Right atrium auricular region (tissue), 2 donors: ENCODE measurements at regions not wholly inside any gene's neighbourhood (a gene's known extent, or its start where the extent isn't known, plus 50 kb on each side); places are given as distances from the start of the nearest gene placed in this dataset.
"Not testable (repeated sequence)": the region's sequence is repeated elsewhere in the genome, so short reads cannot be mapped to it uniquely, and the experiment has no call there.

Experiments
- DNase-seq: peaks from one replicate; pipeline ENCODE4 v3.0.0-alpha.2; 2019; ENCODE audit warnings: low spot score
- H3K27ac ChIP-seq, 2 donors: fragments of 200-600 bp; sonication (generic); 1 replicate in 1 of 2; 2 replicates in 1 of 2; pipeline ENCODE4 v1.5.1; 2016 to 2019
- H3K27me3 ChIP-seq, 2 donors: fragments of 200-600 bp; sonication (generic); one replicate each; pipeline versions ENCODE4 v1.5.1 to v1.6.0; 2017 to 2019
- H3K36me3 ChIP-seq: fragments of 200-600 bp; sonication (generic); one replicate; pipeline ENCODE4 v1.5.1; 2016
- H3K4me1 ChIP-seq, 2 donors: fragments of 200-600 bp; sonication (generic); one replicate each; pipeline versions ENCODE4 v1.5.1 to v1.6.0; 2017 to 2019
- H3K4me3 ChIP-seq, 2 donors: fragments of 200-600 bp; sonication (generic); 1 replicate in 1 of 2; 2 replicates in 1 of 2; pipeline ENCODE4 v1.5.1; 2017 to 2019; ENCODE audit warnings: mild to moderate bottlenecking in 1 of 2, moderate library complexity in 1 of 2
- H3K9me3 ChIP-seq, 2 donors: fragments of 200-600 bp; sonication (generic); one replicate each; pipeline ENCODE4 v1.5.1; 2019
- TF ChIP-seq, protein P1 (sequence below), 2 donors: fragments of 200-600 bp; sonication (generic); IDR thresholded peaks; one replicate each; pipeline ENCODE4 v1.5.1; 2019; ENCODE audit warnings: antibody characterized with exemption in 2 of 2

DNA sequence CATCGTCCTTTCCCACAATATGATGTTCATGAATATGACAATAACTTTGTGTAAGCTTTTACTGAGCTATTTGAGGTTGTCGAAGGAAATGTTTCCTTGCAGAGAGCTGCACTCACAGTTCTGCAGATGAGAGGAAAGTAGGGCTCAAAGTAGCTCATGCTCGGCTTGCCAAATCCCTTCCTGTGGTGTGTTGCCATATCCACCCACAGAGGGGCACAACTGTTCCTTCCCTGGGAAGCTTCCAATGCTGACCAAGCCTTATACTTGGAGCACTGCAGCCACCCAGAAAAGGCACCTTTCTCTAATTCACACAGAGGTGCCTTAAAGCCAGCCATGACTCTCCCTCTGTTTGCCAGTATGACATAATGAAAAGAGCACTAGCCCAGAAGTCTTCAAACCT is 390.3 kb downstream of the CAAP1 start:
- no peaks in the 10 kb centered on the region for H3K4me1 ChIP-seq
- no peaks in the 10 kb centered on the region for H3K27me3 ChIP-seq
- no peak overlapping the region for H3K27ac ChIP-seq
- no peaks in the 10 kb centered on the region for H3K36me3 ChIP-seq
- peaks cover 0 to 5% of the 10 kb centered on the region in 2 donors for H3K9me3 ChIP-seq
- TF ChIP-seq, protein P1, sequence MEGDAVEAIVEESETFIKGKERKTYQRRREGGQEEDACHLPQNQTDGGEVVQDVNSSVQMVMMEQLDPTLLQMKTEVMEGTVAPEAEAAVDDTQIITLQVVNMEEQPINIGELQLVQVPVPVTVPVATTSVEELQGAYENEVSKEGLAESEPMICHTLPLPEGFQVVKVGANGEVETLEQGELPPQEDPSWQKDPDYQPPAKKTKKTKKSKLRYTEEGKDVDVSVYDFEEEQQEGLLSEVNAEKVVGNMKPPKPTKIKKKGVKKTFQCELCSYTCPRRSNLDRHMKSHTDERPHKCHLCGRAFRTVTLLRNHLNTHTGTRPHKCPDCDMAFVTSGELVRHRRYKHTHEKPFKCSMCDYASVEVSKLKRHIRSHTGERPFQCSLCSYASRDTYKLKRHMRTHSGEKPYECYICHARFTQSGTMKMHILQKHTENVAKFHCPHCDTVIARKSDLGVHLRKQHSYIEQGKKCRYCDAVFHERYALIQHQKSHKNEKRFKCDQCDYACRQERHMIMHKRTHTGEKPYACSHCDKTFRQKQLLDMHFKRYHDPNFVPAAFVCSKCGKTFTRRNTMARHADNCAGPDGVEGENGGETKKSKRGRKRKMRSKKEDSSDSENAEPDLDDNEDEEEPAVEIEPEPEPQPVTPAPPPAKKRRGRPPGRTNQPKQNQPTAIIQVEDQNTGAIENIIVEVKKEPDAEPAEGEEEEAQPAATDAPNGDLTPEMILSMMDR (IDR thresholded peaks at IDR 0.05): no peak
- DNase-seq: no peak
- no peak overlapping the region for H3K4me3 ChIP-seq

DNA sequence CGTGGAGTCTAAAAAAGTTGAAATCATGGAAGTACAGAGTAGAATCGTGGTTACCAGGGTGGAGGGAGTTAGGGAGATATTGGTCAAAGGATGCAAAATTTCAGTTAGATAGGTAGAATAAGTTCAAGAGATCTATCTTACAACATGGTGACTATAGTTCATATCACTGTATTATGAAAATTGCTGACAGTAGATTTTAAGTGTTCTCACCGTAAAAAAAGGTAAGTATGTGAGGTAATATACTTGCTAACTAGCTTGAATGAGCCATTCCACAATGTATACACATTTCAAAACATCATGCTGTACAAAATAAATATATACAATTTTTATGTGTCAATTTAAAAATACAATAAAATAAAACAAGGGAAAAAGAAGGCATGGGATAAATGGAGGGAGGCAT is 392.1 kb downstream of the CAAP1 start:
- H3K4me3 ChIP-seq: no peak overlapping the region
- no peak for DNase-seq
- H3K4me1 ChIP-seq: no peaks in the 10 kb centered on the region
- TF ChIP-seq, protein P1 (IDR thresholded peaks at IDR 0.05): no peak
- no peaks in the 10 kb centered on the region for H3K27me3 ChIP-seq
- peaks cover 0 to 16% of the 10 kb centered on the region in 2 donors for H3K9me3 ChIP-seq
- no peaks in the 10 kb centered on the region for H3K36me3 ChIP-seq
- no peak overlapping the region for H3K27ac ChIP-seq

DNA sequence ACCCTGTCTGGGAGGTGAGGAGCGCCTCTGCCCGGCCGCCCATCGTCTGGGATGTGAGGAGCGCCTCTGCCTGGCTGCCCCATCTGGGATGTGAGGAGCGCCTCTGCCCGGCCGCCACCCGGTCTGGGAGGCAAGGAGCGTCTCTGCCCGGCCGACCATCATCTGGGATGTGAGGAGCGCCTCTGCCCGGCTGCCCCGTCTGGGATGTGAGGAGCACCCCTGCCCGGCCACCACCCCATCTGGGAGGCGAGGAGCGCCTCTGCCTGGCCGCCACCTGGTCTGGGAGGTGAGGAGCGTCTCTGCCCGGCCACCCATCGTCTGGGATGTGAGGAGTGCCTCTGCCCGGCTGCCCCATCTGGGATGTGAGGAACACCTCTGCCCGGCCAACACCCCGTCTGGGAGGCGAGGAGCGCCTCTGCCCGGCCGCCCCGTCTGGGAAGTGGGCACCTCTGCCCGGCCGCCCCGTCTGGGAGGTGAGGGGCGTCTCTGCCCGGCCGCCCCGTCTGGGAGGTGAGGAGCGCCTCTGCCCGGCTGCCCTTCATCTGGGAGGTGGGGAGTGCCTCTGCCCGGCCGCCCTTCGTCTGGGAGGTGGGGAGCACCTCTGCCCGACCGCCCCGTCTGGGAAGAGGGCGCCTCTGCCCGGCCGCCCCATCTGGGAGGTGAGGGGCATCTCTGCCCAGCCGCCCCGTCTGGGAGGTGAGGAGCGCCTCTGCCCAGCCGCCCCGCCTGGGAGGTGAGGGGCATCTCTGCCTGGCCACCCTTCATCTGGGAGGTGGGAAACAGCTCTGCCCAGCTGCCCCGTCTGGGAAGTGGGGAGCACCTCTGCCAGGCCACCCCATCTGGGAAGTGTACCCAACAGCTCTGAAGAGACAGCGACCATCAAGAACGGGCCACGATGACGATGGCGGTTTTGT is 399.7 kb downstream of the CAAP1 start:
- DNase-seq, H3K27ac ChIP-seq, H3K4me3 ChIP-seq, H3K4me1 ChIP-seq, H3K36me3 ChIP-seq, H3K27me3 ChIP-seq: not testable (repeated sequence)
- H3K9me3 ChIP-seq: peaks cover 0 to 16% of the 10 kb centered on the region in 2 donors

DNA sequence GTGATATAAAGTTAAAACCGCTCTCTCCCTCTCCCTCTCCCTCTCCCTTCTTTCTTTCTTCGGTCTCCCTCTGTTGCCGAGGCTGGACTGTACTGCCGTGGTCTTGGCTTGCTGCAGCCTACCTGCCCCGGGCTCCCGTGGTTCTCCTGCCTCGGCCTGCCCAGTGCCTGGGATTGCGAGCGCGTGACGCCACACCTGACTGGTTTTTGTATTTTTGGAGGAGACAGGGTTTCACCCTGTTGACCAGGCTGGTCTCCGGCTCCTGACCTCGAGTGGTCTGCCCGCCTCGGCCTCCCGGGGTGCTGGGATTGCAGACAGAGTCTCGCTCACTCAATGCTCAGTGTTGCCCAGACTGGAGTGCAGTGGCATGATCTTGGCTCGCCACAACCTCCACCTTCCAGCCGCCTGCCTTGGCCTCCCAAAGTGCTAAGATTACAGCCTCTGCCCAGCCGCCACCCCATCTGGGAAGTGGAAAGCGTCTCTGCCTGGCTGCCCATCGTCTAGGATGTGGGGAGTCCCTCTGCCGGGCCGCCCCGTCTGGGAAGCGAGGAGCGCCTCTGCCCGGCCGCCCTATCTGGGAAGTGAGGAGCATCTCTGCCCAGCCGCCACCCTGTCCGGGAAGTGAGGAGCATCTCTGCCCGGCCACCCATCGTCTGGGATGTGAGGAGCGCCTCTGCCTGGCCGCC is 400.5 kb downstream of the CAAP1 start:
- not testable (repeated sequence) for H3K4me3 ChIP-seq, H3K4me1 ChIP-seq, H3K9me3 ChIP-seq, H3K36me3 ChIP-seq, H3K27me3 ChIP-seq, H3K27ac ChIP-seq, DNase-seq

DNA sequence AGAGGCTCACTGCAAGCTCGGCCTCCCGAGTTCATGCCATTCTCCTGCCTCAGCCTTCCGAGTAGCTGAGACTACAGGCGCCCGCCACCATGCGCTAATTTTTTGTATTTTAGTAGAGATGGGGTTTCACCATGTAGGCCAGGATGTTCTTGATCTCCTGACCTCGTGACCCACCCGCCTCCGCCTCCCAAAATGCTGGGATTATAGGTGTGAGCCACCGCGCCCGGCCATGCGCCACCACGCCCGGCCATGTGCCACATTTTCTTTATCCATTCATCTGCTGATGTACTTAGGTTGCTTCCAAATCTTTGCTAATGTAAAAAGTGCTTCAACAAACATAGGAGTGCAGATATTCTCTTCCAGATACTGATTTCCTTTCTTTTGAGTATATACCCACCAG is 408.6 kb downstream of the CAAP1 start:
- H3K4me3 ChIP-seq: no peak overlapping the region
- DNase-seq: no peak
- H3K36me3 ChIP-seq: no peaks in the 10 kb centered on the region
- TF ChIP-seq, protein P1 (IDR thresholded peaks at IDR 0.05): no peak
- no peaks in the 10 kb centered on the region for H3K4me1 ChIP-seq
- H3K27me3 ChIP-seq: no peaks in the 10 kb centered on the region
- no peaks in the 10 kb centered on the region for H3K9me3 ChIP-seq
- no peak overlapping the region for H3K27ac ChIP-seq

DNA sequence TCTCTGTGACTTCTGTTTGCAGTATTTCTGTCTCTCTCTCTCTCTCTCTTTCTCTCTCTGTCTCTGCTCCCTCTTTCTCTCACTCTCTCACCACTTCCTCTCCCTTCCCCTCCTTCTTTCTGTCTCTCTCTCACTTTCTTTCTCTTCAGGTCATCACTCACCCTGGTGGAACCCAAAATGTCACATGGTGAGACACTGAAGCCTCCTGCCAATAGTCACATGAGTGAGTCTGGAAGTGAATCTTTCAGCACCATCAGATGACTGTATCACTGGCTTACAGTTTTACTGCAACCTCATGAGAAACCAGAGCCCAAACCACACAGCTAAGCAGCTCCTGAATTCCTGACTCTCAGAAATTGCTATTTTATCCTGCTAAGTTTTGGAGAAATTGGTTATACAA is 414.6 kb downstream of the CAAP1 start:
- H3K27me3 ChIP-seq: no peaks in the 10 kb centered on the region
- no peak for DNase-seq
- no peaks in the 10 kb centered on the region for H3K36me3 ChIP-seq
- no peak overlapping the region for H3K4me3 ChIP-seq
- H3K4me1 ChIP-seq: no peaks in the 10 kb centered on the region
- TF ChIP-seq, protein P1 (IDR thresholded peaks at IDR 0.05): no peak
- H3K27ac ChIP-seq: no peak overlapping the region
- H3K9me3 ChIP-seq: no peaks in the 10 kb centered on the region
